Stomach (tissue), 8 donors: ENCODE measurements at regions not wholly inside any gene's neighbourhood (a gene's known extent, or its start where the extent isn't known, plus 50 kb on each side); places are given as distances from the start of the nearest gene placed in this dataset.

ENCODE experiments used
- DNase-seq, 2 donors: peaks; one replicate each; pipeline versions ENCODE4 v3.0.0 to v3.0.0-alpha.2; 2013 to 2019
- H3K27ac ChIP-seq, 5 donors: fragments of 200-600 bp in 4 of 5; sonication (generic) in 4 of 5; one replicate each; pipeline ENCODE4 v1.5.1; 2013 to 2019; ENCODE audit warnings: mild to moderate bottlenecking in 1 of 5, moderate library complexity in 1 of 5
- H3K27me3 ChIP-seq, 3 donors: fragments of 200-600 bp; sonication (generic); one replicate each; pipeline ENCODE4 v1.5.1; 2017 to 2019; ENCODE audit warnings: mixed run types in 1 of 3
- H3K36me3 ChIP-seq, 4 donors: fragments of 200-600 bp; sonication (generic); 1 replicate in 3 of 4; 2 replicates in 1 of 4; pipeline ENCODE4 v1.5.1; 2016 to 2019
- H3K4me1 ChIP-seq, 4 donors: fragments of 200-600 bp; sonication (generic); one replicate each; pipeline ENCODE4 v1.5.1; 2016 to 2019
- H3K4me3 ChIP-seq, 4 donors: fragments of 200-600 bp; sonication (generic) in 3 of 4; one replicate each; pipeline ENCODE4 v1.5.1; 2016 to 2019; ENCODE audit warnings: mild to moderate bottlenecking in 1 of 4
- H3K9me3 ChIP-seq, 4 donors: fragments of 200-600 bp; sonication (generic); one replicate each; pipeline ENCODE4 v1.5.1; 2016 to 2019
- EP300 ChIP-seq: sonication (generic); formaldehyde crosslinking; IDR thresholded peaks from one replicate; pipeline ENCODE4 v1.6.1; 2017; ENCODE audit warnings: antibody characterized with exemption
- POLR2A ChIP-seq, 4 donors: fragments of 450-650 bp; IDR thresholded peaks; one replicate each; pipeline ENCODE4 v1.6.1; 2016; ENCODE audit warnings: antibody characterized with exemption in 4 of 4, control low read depth in 2 of 4, mild to moderate bottlenecking in 1 of 4, moderate library complexity in 1 of 4
- POLR2AphosphoS5 ChIP-seq, 3 donors: sonication (generic); formaldehyde crosslinking; IDR thresholded peaks; one replicate each; pipeline ENCODE4 v1.6.1; 2016; ENCODE audit warnings: antibody characterized with exemption in 3 of 3
- WGBS, 5 donors: extraction: QIAGEN DNeasy Blood & Tissue Kit in 3 of 5; methylation state at CpG; one replicate each; pipeline versions ENCODE4 v1.1.5 to v1.1.7; 2013 to 2018; 5-methylcytosine and 5-hydroxymethylcytosine counted together
- intact Hi-C: fragments of 100-400 bp; cut with DNase I; formaldehyde crosslinking; loops from one replicate; pipeline ENCODE4 v1.15.1; 2023; ENCODE audit warnings: low total_unique reads
- TF ChIP-seq, protein P1 (sequence below), 7 experiments: fragments of 450-650 bp in 4 of 7; fragments of 200-600 bp in 3 of 7; sonication (generic) in 3 of 7; IDR thresholded peaks; one replicate each; pipeline ENCODE4 v1.5.1; 2016 to 2019; ENCODE audit warnings: antibody characterized with exemption in 7 of 7, control low read depth in 2 of 7, mild to moderate bottlenecking in 1 of 7
- donor health status: healthy with polysubstance abuse.
- donor health status: Bipolar disorder and iron deficiency.
- donor health status: healthy.

- no peak for DNase-seq
- Histone ChIP-seq H3K27ac (no peak overlapping the region), H3K4me1 (peaks cover 0 to 7% (median 0%) of the 10 kb centered on the region in 4 donors), H3K4me3 (no peak overlapping the region), H3K9me3 (peaks cover 0 to 4% (median 0%) of the 10 kb centered on the region in 4 donors), H3K36me3 (no peaks in the 10 kb centered on the region), H3K27me3 (no peaks in the 10 kb centered on the region)
- 47 to 67% (median 59%) methylated on average over 1 of the region's 1 CpG for WGBS, 5 donors
- intact Hi-C loops, result no loop called here
- TF ChIP-seq, protein P1, sequence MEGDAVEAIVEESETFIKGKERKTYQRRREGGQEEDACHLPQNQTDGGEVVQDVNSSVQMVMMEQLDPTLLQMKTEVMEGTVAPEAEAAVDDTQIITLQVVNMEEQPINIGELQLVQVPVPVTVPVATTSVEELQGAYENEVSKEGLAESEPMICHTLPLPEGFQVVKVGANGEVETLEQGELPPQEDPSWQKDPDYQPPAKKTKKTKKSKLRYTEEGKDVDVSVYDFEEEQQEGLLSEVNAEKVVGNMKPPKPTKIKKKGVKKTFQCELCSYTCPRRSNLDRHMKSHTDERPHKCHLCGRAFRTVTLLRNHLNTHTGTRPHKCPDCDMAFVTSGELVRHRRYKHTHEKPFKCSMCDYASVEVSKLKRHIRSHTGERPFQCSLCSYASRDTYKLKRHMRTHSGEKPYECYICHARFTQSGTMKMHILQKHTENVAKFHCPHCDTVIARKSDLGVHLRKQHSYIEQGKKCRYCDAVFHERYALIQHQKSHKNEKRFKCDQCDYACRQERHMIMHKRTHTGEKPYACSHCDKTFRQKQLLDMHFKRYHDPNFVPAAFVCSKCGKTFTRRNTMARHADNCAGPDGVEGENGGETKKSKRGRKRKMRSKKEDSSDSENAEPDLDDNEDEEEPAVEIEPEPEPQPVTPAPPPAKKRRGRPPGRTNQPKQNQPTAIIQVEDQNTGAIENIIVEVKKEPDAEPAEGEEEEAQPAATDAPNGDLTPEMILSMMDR (IDR thresholded peaks at IDR 0.05), result no peak
- TF ChIP-seq POLR2AphosphoS5 (IDR thresholded peaks at IDR 0.05) (no peak), POLR2A (IDR thresholded peaks at IDR 0.05) (no peak), EP300 (no peak)
Observed at GRCh38 chr15:56797720-56798275, 64.5 kb upstream of the ZNF280D start.

GRCh38 chr15:56795502-56795901 is 62.2 kb upstream of the ZNF280D start:
- TF ChIP-seq EP300 (no peak), POLR2AphosphoS5 (IDR thresholded peaks at IDR 0.05) (no peak), POLR2A (IDR thresholded peaks at IDR 0.05) (no peak)
- TF ChIP-seq, protein P1 (IDR thresholded peaks at IDR 0.05), result no peak
- intact Hi-C loops, result no loop called here
- no peak for DNase-seq
- Histone ChIP-seq H3K4me3 (no peak overlapping the region), H3K27ac (peak overlapping the region in 1 of 5 donors; percentile 27), H3K9me3 (peaks cover 0 to 7% (median 3%) of the 10 kb centered on the region in 4 donors), H3K27me3 (no peaks in the 10 kb centered on the region), H3K4me1 (peaks cover 0 to 7% (median 0%) of the 10 kb centered on the region in 4 donors), H3K36me3 (no peaks in the 10 kb centered on the region)
- WGBS, 5 donors, result 73 to 86% (median 82%) methylated on average over 4 of the region's 4 CpGs

DNA sequence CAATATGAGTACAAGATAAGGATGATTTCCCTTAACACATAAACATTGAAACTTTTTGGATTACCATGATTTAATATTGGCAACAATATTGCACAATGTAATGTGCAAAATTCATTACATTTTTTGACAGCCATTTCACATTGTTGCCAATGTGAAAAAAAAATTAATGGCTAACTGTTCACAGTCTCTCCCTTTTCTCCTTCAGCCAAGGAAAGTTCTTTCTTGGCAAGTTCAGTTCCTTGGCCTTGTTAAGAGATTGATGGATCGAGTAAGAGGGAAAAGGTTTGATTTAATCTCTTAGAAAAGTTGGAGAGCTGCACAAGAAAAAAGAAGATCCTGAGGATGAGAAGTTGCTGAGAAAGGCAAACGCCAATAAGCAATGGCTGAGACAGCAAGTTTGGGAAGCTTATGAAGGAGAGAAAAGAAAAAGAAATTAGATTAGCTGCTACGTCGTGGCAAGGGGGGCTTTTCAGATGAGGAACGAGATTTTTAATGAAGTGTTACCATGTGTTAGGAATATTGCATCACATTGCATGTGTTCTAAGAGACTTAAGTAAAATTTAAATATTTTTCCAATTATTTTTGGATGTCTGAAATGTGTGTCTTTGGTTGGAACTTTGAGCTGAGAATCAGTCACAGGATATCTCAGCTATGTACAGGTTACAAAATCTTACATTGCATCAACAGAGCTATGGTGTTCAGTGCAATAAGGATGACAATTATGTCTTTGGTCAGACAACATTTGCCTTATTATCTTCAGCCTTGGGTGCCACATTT is 61.4 kb upstream of the ZNF280D start:
- intact Hi-C loops, result no loop called here
- H3K4me3 ChIP-seq, result no peak overlapping the region
- H3K4me1 ChIP-seq, result peaks cover 0 to 7% (median 0%) of the 10 kb centered on the region in 4 donors
- peak overlapping the region in 1 of 5 donors; percentile 27 for H3K27ac ChIP-seq
- TF ChIP-seq POLR2A (IDR thresholded peaks at IDR 0.05) (no peak), EP300 (no peak)
- H3K27me3 ChIP-seq, result no peaks in the 10 kb centered on the region
- 64 to 82% (median 73%) methylated on average over 5 of the region's 5 CpGs for WGBS, 5 donors
- DNase-seq, result peak in 1 of 2 donors; percentile 68
- H3K36me3 ChIP-seq, result no peaks in the 10 kb centered on the region
- H3K9me3 ChIP-seq, result peaks cover 0 to 7% (median 3%) of the 10 kb centered on the region in 4 donors

DNA sequence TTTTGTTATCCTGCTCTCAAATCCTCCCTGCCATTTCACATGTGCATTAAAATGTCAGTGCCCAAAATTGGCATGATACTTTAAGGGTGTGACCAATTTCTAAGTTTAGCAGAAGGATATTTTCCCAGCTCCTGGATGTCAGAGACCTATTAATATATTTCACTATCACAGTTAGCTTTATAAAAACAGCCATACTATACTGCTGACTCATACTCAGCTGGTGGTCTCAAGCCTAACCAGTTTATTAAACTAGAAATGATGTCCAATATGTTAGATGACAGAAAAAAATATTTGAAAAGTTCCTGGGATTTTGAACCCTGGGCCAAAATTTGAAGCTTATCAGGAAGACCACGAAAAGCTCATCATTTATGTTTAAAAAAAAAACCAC is 60.9 kb upstream of the ZNF280D start:
- peaks cover 0 to 7% (median 0%) of the 10 kb centered on the region in 4 donors for H3K4me1 ChIP-seq
- H3K4me3 ChIP-seq, result no peak overlapping the region
- TF ChIP-seq POLR2AphosphoS5 (IDR thresholded peaks at IDR 0.05) (no peak), EP300 (no peak), POLR2A (IDR thresholded peaks at IDR 0.05) (no peak)
- TF ChIP-seq, protein P1 (IDR thresholded peaks at IDR 0.05), result no peak
- peak overlapping the region in 1 of 5 donors; percentile 27 for H3K27ac ChIP-seq
- intact Hi-C loops, result no loop called here
- peaks cover 0 to 7% (median 3%) of the 10 kb centered on the region in 4 donors for H3K9me3 ChIP-seq
- no peaks in the 10 kb centered on the region for H3K27me3 ChIP-seq
- 20 to 61% (median 46%) methylated on average over 1 of the region's 1 CpG for WGBS, 5 donors
- no peaks in the 10 kb centered on the region for H3K36me3 ChIP-seq
- DNase-seq, result peak in 1 of 2 donors; percentile 57
